ENCODE measurements at regions not wholly inside any gene's neighbourhood (a gene's known extent, or its start where the extent isn't known, plus 50 kb on each side); places are given as distances from the start of the nearest gene placed in this dataset.

DNA sequence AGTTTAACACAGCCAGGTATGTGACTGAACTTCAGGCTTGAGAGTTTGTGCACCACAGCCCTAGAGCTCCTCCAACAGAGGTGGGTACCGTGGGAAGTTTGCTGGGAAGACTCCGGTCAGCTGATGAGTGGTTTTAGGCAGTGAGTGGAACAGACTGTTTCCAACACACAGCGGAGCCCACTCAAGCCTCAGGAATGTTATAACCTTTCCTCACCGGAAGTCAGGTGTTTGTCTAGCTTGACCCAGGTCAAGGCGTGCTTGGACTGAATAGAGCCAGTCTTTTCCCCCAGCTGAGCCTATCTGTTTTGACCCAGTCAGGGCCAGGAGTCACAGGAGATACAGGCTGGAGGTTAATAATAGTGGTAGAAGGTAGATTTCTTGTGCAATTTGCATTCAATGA, 138.4 kb upstream of the PARP11 start:
- H3K9me3 ChIP-seq: no peaks in the 10 kb centered on the region

DNA sequence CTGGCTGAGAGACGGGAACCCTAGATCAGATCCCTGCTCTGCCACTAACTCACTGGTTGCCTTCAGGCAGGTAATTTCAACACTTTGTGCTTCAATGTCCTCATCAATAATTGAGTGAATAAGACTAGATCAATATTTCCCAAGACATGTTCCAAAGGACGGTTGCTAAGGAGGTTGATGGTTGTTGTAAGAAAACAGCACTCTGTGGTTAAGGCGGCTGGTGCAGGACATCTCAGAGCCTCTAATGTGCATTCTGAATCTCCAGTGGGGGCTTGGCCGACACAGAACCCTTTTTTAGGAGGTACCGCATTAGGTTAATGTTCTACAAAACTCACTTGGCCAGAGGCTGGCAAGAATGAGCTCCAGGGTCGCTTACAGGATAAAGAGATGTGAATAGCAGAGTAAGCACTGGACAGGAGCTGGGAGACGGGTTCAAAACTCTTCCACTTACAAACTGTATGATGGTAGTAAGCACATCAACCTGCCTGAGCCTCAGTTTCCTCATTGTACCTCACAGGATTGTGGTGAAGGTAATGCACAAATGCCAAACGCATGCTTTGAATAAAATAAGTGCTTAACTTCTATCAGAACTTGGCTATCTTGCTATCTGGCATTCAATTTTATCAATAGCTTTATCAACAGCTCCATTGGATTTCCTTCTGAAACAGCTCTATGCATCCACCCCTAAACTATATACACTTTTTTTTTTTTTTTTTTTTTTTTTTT, 136.9 kb upstream of the PARP11 start:
- DNase-seq: no peak
- H3K27ac ChIP-seq: no peak overlapping the region
- no peak overlapping the region for H3K4me3 ChIP-seq
- H3K27me3 ChIP-seq: no peaks in the 10 kb centered on the region
- H3K9me3 ChIP-seq: no peaks in the 10 kb centered on the region
- intact Hi-C loops (cut with DNase I; ENCODE audit: low total_unique reads): no loop called here
- H3K36me3 ChIP-seq: no peaks in the 10 kb centered on the region
- TF ChIP-seq, protein P1, sequence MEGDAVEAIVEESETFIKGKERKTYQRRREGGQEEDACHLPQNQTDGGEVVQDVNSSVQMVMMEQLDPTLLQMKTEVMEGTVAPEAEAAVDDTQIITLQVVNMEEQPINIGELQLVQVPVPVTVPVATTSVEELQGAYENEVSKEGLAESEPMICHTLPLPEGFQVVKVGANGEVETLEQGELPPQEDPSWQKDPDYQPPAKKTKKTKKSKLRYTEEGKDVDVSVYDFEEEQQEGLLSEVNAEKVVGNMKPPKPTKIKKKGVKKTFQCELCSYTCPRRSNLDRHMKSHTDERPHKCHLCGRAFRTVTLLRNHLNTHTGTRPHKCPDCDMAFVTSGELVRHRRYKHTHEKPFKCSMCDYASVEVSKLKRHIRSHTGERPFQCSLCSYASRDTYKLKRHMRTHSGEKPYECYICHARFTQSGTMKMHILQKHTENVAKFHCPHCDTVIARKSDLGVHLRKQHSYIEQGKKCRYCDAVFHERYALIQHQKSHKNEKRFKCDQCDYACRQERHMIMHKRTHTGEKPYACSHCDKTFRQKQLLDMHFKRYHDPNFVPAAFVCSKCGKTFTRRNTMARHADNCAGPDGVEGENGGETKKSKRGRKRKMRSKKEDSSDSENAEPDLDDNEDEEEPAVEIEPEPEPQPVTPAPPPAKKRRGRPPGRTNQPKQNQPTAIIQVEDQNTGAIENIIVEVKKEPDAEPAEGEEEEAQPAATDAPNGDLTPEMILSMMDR (IDR thresholded peaks at IDR 0.05): no peak
- no peak for TF ChIP-seq POLR2A (IDR thresholded peaks at IDR 0.05)
- no peaks in the 10 kb centered on the region for H3K4me1 ChIP-seq

More for the DNA sequence above, 138.4 kb upstream of the PARP11 start:
- H3K27ac ChIP-seq: no peak overlapping the region
- no peaks in the 10 kb centered on the region for H3K36me3 ChIP-seq
- no peak for TF ChIP-seq POLR2A (IDR thresholded peaks at IDR 0.05)
- TF ChIP-seq, protein P1 (IDR thresholded peaks at IDR 0.05): no peak
- H3K4me3 ChIP-seq: no peak overlapping the region
- no peaks in the 10 kb centered on the region for H3K4me1 ChIP-seq
- intact Hi-C loops (cut with DNase I; ENCODE audit: low total_unique reads): no loop called here
- no peak for DNase-seq
- H3K27me3 ChIP-seq: no peaks in the 10 kb centered on the region

DNA sequence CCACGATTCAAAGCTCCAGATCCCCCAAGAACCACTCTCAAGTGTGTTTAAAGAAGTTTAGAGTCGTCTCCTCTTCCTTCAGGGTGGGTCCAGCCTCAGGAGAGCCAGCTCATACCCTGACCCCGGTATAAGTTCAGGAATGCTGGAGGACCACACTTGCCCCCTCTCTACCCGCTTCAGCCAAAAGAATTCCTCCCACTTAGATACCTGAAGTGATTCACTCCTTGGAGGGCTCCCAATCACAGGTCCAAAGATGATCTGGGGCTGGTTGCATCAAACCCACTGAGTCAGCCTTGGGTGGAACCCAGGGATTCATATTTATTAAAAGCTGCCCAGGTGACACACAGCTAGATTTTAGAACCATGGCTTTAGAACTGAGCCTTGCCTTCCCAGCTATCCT, 133.5 kb upstream of the PARP11 start:
- Histone ChIP-seq H3K36me3 (no peaks in the 10 kb centered on the region), H3K27ac (no peak overlapping the region), H3K4me3 (no peak overlapping the region), H3K9me3 (no peaks in the 10 kb centered on the region), H3K27me3 (no peaks in the 10 kb centered on the region), H3K4me1 (no peaks in the 10 kb centered on the region)
- no peak for DNase-seq
- intact Hi-C loops (cut with DNase I; ENCODE audit: low total_unique reads): no loop called here
- TF ChIP-seq, protein P1 (IDR thresholded peaks at IDR 0.05): no peak
- TF ChIP-seq POLR2A (IDR thresholded peaks at IDR 0.05): no peak

DNA sequence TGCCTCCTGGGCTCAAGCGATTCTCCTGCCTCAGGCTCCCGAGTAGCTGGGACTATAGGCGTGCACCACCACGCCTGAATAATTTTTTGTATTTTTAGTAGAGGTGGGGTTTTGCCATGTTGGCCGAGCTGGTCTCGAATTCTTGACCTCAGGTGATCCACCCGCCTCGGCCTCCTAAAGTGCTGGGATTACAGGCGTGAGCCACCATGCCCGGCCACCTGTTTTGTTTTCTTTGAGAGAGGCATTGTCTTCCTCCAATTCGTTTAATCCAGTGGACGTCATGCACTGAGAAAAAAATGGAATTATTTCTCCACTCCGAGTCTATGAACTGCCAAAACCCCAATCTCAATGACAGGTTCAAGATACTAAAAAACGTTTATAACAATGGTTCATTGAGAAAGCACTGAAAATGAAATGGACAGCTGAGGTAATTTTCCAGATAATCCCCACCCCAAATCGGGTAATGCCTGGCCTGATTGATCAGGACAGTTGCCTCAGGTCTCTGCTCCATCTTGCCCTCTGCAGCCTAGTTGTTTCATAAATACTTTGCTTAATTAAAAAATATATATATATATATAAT, 132.7 kb upstream of the PARP11 start:
- TF ChIP-seq, protein P1 (IDR thresholded peaks at IDR 0.05): no peak
- no peak for TF ChIP-seq POLR2A (IDR thresholded peaks at IDR 0.05)
- no peak for DNase-seq
- Histone ChIP-seq H3K4me3 (no peak overlapping the region), H3K27me3 (no peaks in the 10 kb centered on the region), H3K27ac (no peak overlapping the region), H3K36me3 (no peaks in the 10 kb centered on the region), H3K4me1 (no peaks in the 10 kb centered on the region), H3K9me3 (no peaks in the 10 kb centered on the region)
- intact Hi-C loops (cut with DNase I; ENCODE audit: low total_unique reads): no loop called here

DNA sequence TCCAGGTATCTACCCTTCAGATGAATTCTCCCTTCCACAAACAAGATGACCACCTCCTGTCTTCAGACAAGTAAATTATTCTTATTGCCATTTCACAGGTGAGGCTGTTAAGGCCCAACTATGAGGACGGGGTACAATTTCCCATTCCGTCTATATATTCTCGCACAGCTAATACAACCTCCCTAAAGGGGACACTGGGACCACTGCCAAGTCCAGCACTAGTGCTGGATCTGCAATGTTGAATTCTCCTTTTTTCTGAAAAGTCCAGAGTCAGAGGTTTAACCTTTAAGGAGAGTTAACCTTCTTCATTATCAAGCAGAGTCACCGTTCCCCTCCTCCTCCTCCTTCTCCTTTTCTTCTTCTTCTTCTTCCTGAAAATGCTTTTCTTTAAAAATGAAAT, 130.4 kb upstream of the PARP11 start:
- Histone ChIP-seq H3K4me3 (no peak overlapping the region), H3K9me3 (no peaks in the 10 kb centered on the region), H3K27me3 (no peaks in the 10 kb centered on the region), H3K36me3 (no peaks in the 10 kb centered on the region), H3K27ac (no peak overlapping the region), H3K4me1 (no peaks in the 10 kb centered on the region)
- no peak for DNase-seq
- TF ChIP-seq, protein P1 (IDR thresholded peaks at IDR 0.05): no peak
- TF ChIP-seq POLR2A (IDR thresholded peaks at IDR 0.05): no peak
- intact Hi-C loops (cut with DNase I; ENCODE audit: low total_unique reads): no loop called here

Data from uterus (tissue), 3 donors.